GM18517 (cell line): ENCODE measurements at regions not wholly inside any gene's neighbourhood (a gene's known extent, or its start where the extent isn't known, plus 50 kb on each side); places are given as distances from the start of the nearest gene placed in this dataset.

Source experiments
- ATAC-seq: cut with Tn5 transposase; IDR thresholded peaks from one replicate; pipeline ENCODE4 v1.9.1; 2021; ENCODE audit warnings: mild to moderate bottlenecking, moderate library complexity; ENCODE audit not compliant: unreplicated experiment

DNA sequence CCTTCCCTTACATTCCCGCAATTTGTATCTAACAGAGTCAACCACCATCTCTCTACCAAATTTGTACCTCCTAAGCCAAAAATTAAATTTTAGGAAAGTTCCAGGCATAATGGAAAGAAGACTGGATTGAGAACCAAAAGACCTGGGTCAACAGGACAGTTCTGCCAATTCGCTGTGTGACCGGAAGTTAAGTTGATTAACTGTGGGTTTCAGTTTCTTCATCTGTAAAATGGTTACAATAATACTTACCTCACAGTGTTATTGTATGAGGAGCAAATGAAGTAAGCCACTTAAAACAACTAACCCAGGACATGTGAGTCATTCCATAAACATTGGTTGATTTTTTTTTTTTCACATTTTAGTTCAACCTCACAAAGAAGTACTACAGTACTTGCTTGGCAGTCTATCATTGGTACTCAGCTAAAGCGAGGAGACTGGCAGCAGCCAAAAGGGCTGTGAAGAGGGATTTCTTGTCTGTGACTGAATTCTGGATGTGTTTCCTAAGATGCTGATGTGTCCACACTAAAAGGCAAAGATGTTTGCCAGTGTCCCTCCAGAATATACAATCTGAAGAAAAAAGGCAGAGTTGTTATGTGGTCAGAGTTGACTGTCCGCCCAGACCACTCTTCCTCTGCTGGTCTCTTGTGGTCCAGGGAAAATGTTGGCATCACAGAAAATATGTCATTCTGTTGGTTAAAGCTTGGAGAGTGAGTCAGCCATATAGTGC, 198.6 kb downstream of the TLE1 start:
- no peak for ATAC-seq

- ATAC-seq: no peak
Observed at GRCh38 chr9:81489046-81489445, 200.3 kb downstream of the TLE1 start.

GRCh38 chr9:81480828-81481604, 208.3 kb downstream of the TLE1 start:
- no peak for ATAC-seq

DNA sequence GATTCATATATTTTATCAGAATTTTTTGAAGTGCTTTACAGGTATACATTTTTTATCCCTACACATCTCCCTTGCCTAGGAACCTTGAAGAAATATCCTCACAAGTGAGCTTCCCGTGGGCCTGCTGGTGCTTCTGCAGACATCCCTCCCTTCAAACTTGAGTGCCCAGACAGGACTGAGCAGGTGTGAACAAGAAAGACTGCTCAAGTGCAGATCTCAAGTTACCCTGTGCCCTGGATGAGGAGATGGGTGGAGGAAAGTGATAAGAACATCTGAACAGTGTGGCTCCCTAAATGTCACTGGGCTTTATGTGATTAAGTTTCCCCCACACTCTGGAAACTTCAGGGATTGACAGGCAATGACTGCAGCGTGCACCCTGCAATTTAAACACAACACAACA, 209.8 kb downstream of the TLE1 start:
- no peak for ATAC-seq

GRCh38 chr9:81477669-81478068, 211.7 kb downstream of the TLE1 start:
- no peak for ATAC-seq

- ATAC-seq: no peak
Observed at GRCh38 chr9:81476813-81477490, 212.4 kb downstream of the TLE1 start.

DNA sequence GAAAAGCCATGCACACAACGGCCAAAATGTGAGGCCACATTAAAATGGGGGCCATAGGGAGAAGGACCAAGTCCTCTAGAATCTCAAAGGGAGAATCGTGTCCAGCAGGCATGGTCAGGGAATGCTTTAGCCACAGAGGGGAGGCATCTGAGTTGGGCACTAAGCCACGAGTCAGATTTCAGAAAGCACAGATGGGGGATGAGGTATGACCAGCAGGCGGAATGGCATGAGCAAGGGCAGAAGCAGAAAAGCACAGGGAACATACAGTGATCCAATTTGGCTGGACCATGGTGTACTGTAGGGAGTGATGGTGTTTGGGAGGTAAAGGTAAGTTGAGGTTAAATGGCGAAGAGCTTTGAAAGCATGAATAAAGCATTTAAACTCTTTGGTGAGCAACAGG, 214.6 kb downstream of the TLE1 start:
- ATAC-seq: no peak

DNA sequence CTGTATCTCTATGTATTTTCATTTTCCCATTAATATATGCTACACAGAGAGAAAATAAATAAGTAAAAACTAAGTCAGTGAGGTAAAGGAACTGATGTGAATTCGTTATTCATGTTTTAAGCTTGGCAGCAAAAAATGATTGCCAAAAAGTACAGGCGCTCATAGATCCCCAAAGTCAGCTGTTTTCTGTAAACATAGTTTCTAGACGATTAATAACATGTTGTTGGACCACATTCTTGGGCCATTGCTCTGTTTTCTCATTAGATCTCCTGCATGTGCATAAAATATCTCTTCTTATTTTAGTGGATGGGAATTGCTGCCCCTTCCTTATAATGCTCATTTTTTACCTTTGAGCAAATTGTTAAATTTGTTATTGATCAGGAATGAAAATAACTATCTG, 215.2 kb downstream of the TLE1 start:
- no peak for ATAC-seq

- no peak for ATAC-seq
Observed at GRCh38 chr9:81473708-81474107, 215.6 kb downstream of the TLE1 start.

- ATAC-seq: no peak
Observed at GRCh38 chr9:81473206-81473605, 216.1 kb downstream of the TLE1 start.

- ATAC-seq: no peak
Observed at GRCh38 chr9:81472701-81473100, 216.6 kb downstream of the TLE1 start.

DNA sequence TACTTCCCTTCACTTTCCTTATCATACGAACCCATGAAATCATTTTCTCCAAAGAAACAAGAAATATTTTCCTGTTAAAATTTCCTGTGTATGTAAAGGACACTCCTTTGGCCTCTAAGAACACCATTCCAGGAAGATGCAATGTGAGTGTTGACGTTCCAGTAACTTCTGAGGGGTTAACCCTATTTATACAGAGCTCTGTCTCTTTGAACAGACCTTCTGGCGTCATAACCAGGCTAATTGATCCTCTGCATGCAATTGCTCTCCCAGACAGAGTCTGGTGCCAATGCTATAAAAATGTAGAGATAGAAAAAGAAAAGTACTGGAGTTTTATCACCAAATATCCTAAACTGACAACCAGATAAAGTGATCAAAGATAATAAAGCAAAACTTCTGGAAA, 218.5 kb downstream of the TLE1 start:
- no peak for ATAC-seq

- no peak for ATAC-seq
Observed at GRCh38 chr9:81468084-81468595, 221.2 kb downstream of the TLE1 start.

DNA sequence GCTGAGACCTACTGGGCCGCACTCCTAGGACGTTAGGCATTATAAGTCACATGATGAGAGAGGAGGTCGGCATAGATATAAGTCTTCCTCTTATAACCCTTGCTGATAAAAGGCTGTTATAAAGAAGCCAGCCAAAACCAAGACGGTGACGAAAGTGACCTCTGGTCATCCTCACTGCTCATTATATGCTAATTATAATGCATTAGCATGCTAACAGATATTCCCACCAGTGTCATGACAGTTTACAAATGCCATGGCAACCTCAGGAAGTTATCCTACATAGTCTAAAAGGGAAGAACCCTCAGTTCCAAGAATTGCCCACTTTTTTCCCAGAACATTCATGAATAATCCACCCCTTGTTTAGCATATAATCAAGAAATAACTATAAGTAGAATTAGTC, 222.4 kb downstream of the TLE1 start:
- ATAC-seq: no peak

DNA sequence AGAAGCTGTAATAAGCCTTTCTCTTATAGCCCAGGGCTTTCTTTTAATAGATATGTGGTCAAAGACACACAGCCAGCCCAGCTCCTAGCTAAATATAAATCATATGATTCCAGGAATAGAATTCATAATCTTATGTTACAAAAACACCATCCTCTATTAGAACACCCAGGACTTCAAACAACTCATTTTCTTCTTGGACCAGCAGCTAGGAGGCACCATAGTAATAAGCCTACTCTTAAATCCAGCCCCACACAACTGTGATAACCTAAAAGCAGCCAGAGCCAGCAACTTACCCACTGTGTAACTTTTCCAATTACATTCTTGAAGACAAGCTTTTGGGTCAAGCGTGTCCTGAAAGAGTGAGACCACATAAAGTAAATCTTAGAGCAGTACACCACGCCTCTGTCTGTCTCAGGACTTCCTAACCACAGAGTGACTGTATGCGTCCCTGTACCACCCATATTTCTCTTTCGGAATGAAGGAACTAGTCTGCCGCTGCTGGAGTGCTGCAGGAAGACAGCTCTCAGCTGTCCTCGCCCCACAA, 223.8 kb downstream of the TLE1 start:
- ATAC-seq: no peak

- no peak for ATAC-seq
Observed at GRCh38 chr9:81462801-81463200, 226.5 kb downstream of the TLE1 start.

GRCh38 chr9:81461196-81461595, 228.2 kb downstream of the TLE1 start:
- no peak for ATAC-seq

GRCh38 chr9:81460693-81461092, 228.7 kb downstream of the TLE1 start:
- ATAC-seq: no peak

DNA sequence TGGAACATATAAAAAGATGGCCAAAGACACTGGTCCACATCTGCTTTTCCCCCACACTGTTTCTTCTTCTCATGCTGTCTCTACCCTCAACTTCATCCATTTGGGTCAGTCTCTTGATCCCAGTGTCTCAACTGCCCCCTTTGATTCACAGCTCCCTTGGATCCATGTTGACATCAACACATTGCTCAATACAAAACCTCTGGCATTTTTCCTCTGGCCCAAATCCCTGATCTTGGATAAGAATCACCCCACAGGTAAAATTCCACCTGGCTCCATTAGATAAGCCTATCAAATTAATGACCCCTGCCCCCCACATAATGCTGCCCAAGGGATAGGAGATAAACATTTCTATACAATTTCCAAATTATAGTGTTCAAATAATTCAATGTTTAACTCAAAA, 229.8 kb downstream of the TLE1 start:
- ATAC-seq: no peak

DNA sequence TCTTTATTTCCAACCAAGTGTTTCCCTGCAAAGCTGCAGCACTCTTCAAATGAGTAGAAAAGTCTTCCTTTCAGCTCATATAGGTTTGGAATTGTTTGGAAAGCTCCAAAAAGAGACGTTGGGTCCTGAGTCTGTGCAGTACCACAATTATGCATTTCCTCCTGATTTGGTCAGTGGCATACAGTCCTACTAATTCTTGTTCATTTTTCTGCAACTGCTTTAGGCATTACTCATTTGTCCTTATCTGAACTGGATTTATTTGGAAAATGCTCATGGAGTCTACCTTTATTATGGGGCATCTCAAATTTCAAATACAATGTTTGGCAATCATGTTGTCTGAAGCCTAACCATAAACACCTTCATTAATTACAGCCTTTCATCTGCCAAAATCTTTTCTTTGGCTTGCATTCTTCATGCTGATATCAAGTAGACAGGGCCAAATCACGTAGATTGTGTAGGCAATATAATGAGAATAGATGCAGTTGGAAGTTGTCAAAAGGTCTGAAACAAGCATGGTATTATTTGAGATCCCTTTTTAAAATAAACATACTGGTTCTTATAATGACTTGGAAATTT, 232.8 kb downstream of the TLE1 start:
- ATAC-seq: no peak
